Neural cell (in vitro differentiated cells): ENCODE measurements at regions not wholly inside any gene's neighbourhood (a gene's known extent, or its start where the extent isn't known, plus 50 kb on each side); places are given as distances from the start of the nearest gene placed in this dataset.

Experiments
- H2AFZ ChIP-seq: fragments of 200-600, 300-800 bp; sonication (generic), shearing (Covaris generic); 2 replicates; pipeline ENCODE4 v1.6.0; 2014; ENCODE audit warnings: low read depth, mild to moderate bottlenecking, antibody characterized with exemption, low read length, moderate library complexity
- H3F3A ChIP-seq: fragments of 200-600 bp; shearing (Covaris generic); 2 replicates; pipeline ENCODE4 v1.6.1; 2016; ENCODE audit warnings: mild to moderate bottlenecking, moderate library complexity, mixed read lengths, antibody characterized with exemption, low read length; ENCODE audit not compliant: insufficient read depth, poor library complexity, severe bottlenecking
- H3K27ac ChIP-seq: fragments of 200-600, 300-800 bp; sonication (generic), shearing (Covaris generic); 2 replicates; pipeline ENCODE4 v1.5.1; 2014; ENCODE audit warnings: mild to moderate bottlenecking, low read length, moderate library complexity
- H3K27me3 ChIP-seq: fragments of 300-800, 200-600 bp; sonication (generic), shearing (Covaris generic); 2 replicates; pipeline ENCODE4 v1.6.0; 2014; ENCODE audit warnings: mild to moderate bottlenecking, low read depth, low read length, moderate library complexity; ENCODE audit not compliant: insufficient read depth
- H3K36me3 ChIP-seq: fragments of 300-800, 200-600 bp; sonication (generic), shearing (Covaris generic); 2 replicates; pipeline ENCODE4 v1.5.1; 2014; ENCODE audit warnings: mild to moderate bottlenecking, antibody characterized with exemption, low read length, moderate library complexity; ENCODE audit not compliant: insufficient read depth
- H3K4me2 ChIP-seq: fragments of 300-800, 200-600 bp; sonication (generic), shearing (Covaris generic); 2 replicates; pipeline ENCODE4 v1.6.0; 2014; ENCODE audit warnings: mild to moderate bottlenecking, low read length
- H3K4me3 ChIP-seq: fragments of 300-800, 200-600 bp; sonication (generic), shearing (Covaris generic); 2 replicates; pipeline ENCODE4 v1.5.1; 2014; ENCODE audit warnings: mild to moderate bottlenecking, low read length, moderate library complexity
- H3K79me2 ChIP-seq: fragments of 200-600 bp; shearing (Covaris generic); replicated peaks from 2 replicates; pipeline ENCODE4 v1.6.0; 2014; ENCODE audit warnings: mild to moderate bottlenecking, low read length, moderate library complexity; ENCODE audit not compliant: insufficient read depth
- H3K9ac ChIP-seq: fragments of 300-800, 200-600 bp; sonication (generic), shearing (Covaris generic); 2 replicates; pipeline ENCODE4 v1.6.1; 2016; ENCODE audit warnings: mild to moderate bottlenecking, low read length, mixed read lengths
- H3K9me2 ChIP-seq: fragments of 200-600 bp; shearing (Covaris generic); 2 replicates; pipeline ENCODE4 v1.6.1; 2016; ENCODE audit warnings: mild to moderate bottlenecking, low read length, mixed read lengths; ENCODE audit not compliant: insufficient read depth
- H3K9me3 ChIP-seq: fragments of 200-600, 300-800 bp; sonication (generic), shearing (Covaris generic); 2 replicates; pipeline ENCODE4 v1.6.1; 2016; ENCODE audit warnings: mild to moderate bottlenecking, mixed run types, low read length, moderate library complexity, mixed read lengths
- H4K20me1 ChIP-seq: fragments of 200-600 bp; shearing (Covaris generic); 2 replicates; pipeline ENCODE4 v1.6.1; 2016; ENCODE audit warnings: mild to moderate bottlenecking, mixed run types; ENCODE audit not compliant: insufficient read depth
- EP300 ChIP-seq: fragments of 450-650 bp; conservative IDR thresholded peaks from 2 replicates; pipeline ENCODE4 v1.6.1; 2014; ENCODE audit warnings: antibody characterized with exemption, mild to moderate bottlenecking, moderate library complexity; ENCODE audit not compliant: poor library complexity, severe bottlenecking
- EZH2 ChIP-seq: fragments of 200-600, 300-800 bp; shearing (Covaris generic), sonication (generic); IDR thresholded peaks from 2 replicates; pipeline ENCODE4 v1.6.1; 2014; ENCODE audit warnings: antibody characterized with exemption, low read length, borderline replicate concordance, mild to moderate bottlenecking; ENCODE audit not compliant: insufficient read depth, poor library complexity, severe bottlenecking
- MXI1 ChIP-seq: fragments of 450-650 bp; conservative IDR thresholded peaks from 2 replicates; pipeline ENCODE4 v1.6.1; 2014; ENCODE audit warnings: antibody characterized with exemption, mild to moderate bottlenecking; ENCODE audit not compliant: poor library complexity, severe bottlenecking
- POLR2AphosphoS5 ChIP-seq: IDR thresholded peaks from 2 replicates; pipeline ENCODE4 v1.6.1; 2012
- RAD21 ChIP-seq: fragments of 450-650 bp; conservative IDR thresholded peaks from 2 replicates; pipeline ENCODE4 v1.6.1; 2014; ENCODE audit warnings: antibody characterized with exemption, mild to moderate bottlenecking, moderate library complexity
- SMC3 ChIP-seq: fragments of 450-650 bp; conservative IDR thresholded peaks from 2 replicates; pipeline ENCODE4 v1.6.1; 2014; ENCODE audit warnings: antibody characterized with exemption, mild to moderate bottlenecking, moderate library complexity; ENCODE audit not compliant: poor library complexity
- TAF1 ChIP-seq: IDR thresholded peaks from 2 replicates; pipeline ENCODE4 v1.6.1; 2012; ENCODE audit warnings: low read depth
- TF ChIP-seq, protein P1 (sequence below): fragments of 450-650 bp; IDR thresholded peaks from 2 replicates; pipeline ENCODE4 v1.5.1; 2014; ENCODE audit warnings: antibody characterized with exemption, mild to moderate bottlenecking, moderate library complexity; ENCODE audit not compliant: poor library complexity, severe bottlenecking
- TF ChIP-seq, protein P2 (sequence below): IDR thresholded peaks from 2 replicates; pipeline ENCODE4 v1.6.1; 2012; ENCODE audit warnings: borderline replicate concordance

DNA sequence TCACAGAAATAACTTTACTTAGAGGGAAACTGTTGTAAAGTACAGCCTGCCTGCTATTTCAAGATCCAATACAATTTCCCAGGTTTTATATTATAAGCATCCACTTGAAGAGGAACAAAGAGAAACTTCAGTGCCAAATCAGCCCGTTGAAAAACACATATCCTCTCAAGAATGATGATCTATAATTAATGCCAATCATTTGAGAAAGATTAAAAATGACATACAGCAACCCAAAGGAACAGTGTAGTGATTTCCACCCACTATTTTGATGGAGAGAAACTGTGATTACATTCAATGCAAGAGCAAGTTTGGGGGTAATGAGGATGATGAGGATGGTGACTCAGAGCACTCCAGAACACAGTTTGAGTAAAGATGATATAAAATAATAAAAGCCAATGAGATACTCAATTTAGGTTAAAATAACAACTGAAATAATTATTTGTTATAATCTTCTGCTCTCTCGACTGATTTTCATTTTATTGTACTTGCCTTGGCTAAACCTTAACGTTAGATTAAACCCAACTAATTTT is 715.5 kb downstream of the NCAM2 start:
- Histone ChIP-seq H3K4me2 (no peak overlapping the region), H3K9me2 (no peaks in the 10 kb centered on the region), H3K9me3 (no peaks in the 10 kb centered on the region), H3K27me3 (no peaks in the 10 kb centered on the region), H3K9ac (no peak overlapping the region), H3K79me2 (no peaks in the 10 kb centered on the region), H3K36me3 (no peaks in the 10 kb centered on the region), H4K20me1 (no peaks in the 10 kb centered on the region), H3K4me3 (no peak overlapping the region), H3F3A (no peaks in the 10 kb centered on the region), H3K27ac (no peak overlapping the region), H2AFZ (no peak overlapping the region)
- TF ChIP-seq, protein P1, sequence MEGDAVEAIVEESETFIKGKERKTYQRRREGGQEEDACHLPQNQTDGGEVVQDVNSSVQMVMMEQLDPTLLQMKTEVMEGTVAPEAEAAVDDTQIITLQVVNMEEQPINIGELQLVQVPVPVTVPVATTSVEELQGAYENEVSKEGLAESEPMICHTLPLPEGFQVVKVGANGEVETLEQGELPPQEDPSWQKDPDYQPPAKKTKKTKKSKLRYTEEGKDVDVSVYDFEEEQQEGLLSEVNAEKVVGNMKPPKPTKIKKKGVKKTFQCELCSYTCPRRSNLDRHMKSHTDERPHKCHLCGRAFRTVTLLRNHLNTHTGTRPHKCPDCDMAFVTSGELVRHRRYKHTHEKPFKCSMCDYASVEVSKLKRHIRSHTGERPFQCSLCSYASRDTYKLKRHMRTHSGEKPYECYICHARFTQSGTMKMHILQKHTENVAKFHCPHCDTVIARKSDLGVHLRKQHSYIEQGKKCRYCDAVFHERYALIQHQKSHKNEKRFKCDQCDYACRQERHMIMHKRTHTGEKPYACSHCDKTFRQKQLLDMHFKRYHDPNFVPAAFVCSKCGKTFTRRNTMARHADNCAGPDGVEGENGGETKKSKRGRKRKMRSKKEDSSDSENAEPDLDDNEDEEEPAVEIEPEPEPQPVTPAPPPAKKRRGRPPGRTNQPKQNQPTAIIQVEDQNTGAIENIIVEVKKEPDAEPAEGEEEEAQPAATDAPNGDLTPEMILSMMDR: no peak
- no peak for TF ChIP-seq EZH2

DNA sequence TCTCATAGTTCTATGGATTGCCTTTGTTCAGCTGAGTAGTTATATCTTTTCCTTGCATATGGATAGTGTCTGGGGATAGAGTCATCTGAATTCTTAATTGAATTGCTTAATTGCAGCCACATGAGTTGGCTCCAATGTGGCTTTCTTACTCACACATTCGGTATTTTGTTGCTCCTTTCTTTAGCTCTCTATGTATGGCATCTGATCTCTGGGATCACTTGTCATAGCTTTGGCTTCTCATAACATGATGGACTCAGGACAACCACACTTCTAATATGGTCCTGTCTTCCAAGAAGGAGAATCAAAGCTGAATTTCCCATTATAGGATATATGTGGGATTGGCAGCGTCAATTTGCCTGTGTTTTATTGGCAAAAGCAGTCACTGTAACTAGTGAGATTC is 716.2 kb downstream of the NCAM2 start:
- no peak for TF ChIP-seq POLR2AphosphoS5
- TF ChIP-seq, protein P1: no peak
- no peak for TF ChIP-seq TAF1
- no peak for TF ChIP-seq EZH2
- no peak for TF ChIP-seq SMC3
- no peak for TF ChIP-seq MXI1
- TF ChIP-seq, protein P2, sequence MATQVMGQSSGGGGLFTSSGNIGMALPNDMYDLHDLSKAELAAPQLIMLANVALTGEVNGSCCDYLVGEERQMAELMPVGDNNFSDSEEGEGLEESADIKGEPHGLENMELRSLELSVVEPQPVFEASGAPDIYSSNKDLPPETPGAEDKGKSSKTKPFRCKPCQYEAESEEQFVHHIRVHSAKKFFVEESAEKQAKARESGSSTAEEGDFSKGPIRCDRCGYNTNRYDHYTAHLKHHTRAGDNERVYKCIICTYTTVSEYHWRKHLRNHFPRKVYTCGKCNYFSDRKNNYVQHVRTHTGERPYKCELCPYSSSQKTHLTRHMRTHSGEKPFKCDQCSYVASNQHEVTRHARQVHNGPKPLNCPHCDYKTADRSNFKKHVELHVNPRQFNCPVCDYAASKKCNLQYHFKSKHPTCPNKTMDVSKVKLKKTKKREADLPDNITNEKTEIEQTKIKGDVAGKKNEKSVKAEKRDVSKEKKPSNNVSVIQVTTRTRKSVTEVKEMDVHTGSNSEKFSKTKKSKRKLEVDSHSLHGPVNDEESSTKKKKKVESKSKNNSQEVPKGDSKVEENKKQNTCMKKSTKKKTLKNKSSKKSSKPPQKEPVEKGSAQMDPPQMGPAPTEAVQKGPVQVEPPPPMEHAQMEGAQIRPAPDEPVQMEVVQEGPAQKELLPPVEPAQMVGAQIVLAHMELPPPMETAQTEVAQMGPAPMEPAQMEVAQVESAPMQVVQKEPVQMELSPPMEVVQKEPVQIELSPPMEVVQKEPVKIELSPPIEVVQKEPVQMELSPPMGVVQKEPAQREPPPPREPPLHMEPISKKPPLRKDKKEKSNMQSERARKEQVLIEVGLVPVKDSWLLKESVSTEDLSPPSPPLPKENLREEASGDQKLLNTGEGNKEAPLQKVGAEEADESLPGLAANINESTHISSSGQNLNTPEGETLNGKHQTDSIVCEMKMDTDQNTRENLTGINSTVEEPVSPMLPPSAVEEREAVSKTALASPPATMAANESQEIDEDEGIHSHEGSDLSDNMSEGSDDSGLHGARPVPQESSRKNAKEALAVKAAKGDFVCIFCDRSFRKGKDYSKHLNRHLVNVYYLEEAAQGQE: no peak
- no peak for TF ChIP-seq RAD21
- TF ChIP-seq EP300: no peak
- H3K4me2 ChIP-seq: no peak overlapping the region
- no peaks in the 10 kb centered on the region for H3K27me3 ChIP-seq
- H3K9me3 ChIP-seq: no peaks in the 10 kb centered on the region
- H3K9ac ChIP-seq: no peak overlapping the region
- no peaks in the 10 kb centered on the region for H3K79me2 ChIP-seq
- H3K9me2 ChIP-seq: no peaks in the 10 kb centered on the region
- H4K20me1 ChIP-seq: no peaks in the 10 kb centered on the region
- H3K4me3 ChIP-seq: no peak overlapping the region
- H3K27ac ChIP-seq: no peak overlapping the region
- H3F3A ChIP-seq: no peaks in the 10 kb centered on the region
- no peaks in the 10 kb centered on the region for H3K36me3 ChIP-seq
- H2AFZ ChIP-seq: no peak overlapping the region
